ENCODE measurements at regions not wholly inside any gene's neighbourhood (a gene's known extent, or its start where the extent isn't known, plus 50 kb on each side); places are given as distances from the start of the nearest gene placed in this dataset.

GRCh38 chr5:114561415-114561814, 199.5 kb downstream of the KCNN2 start:
- RAD21 ChIA-PET (ENCODE audit: unreplicated experiment), result no interaction called here
- no TSS peak for BruUV-seq (replicated peaks)

More at GRCh38 chr5:114561415-114561814, 199.5 kb downstream of the KCNN2 start:
- Histone ChIP-seq H2AFZ (ENCODE audit: control insufficient read depth, low read depth, low read length) (no peak overlapping the region), H3K27ac (ENCODE audit: control insufficient read depth, insufficient read depth) (no peak overlapping the region), H3K79me2 (ENCODE audit: control insufficient read depth, insufficient read depth, low read length) (no peaks in the 10 kb centered on the region), H3K36me3 (ENCODE audit: control insufficient read depth in 2 of 2, insufficient read depth in 2 of 2, low read length in 1 of 2) (no peaks in the 10 kb centered on the region), H3K27me3 (replicated peaks in 1 of 2; ENCODE audit: control insufficient read depth in 2 of 2, insufficient read depth in 2 of 2, low read length in 1 of 2) (no peaks in the 10 kb centered on the region), H3K9ac (ENCODE audit: control insufficient read depth, insufficient read depth, low read length) (no peak overlapping the region), H3K4me1 (ENCODE audit: control insufficient read depth, insufficient read depth, low read length) (no peaks in the 10 kb centered on the region), H3K4me3 (no peak overlapping the region), H3K4me2 (ENCODE audit: control insufficient read depth, insufficient read depth) (no peak overlapping the region), H3K9me3 (replicated peaks; ENCODE audit: control insufficient read depth, insufficient read depth, low read length) (no peaks in the 10 kb centered on the region), H4K20me1 (ENCODE audit: control insufficient read depth, insufficient read depth) (no peaks in the 10 kb centered on the region)
- FAIRE-seq (no peak), DNase-seq (ENCODE audit: low read depth, low spot score) (no peak), ATAC-seq (no peak)
- ChIA-PET SMC1A (ENCODE audit: uncharacterized antibody, unreplicated experiment) (no interaction called here), POLR2A (no interaction called here), CTCF (no interaction called here)
- in situ Hi-C loops (cut with MboI), result no loop called here
- intact Hi-C loops (cut with micrococcal nuclease; ENCODE audit: unreplicated experiment), result no loop called here
- TF ChIP-seq MYC (IDR thresholded peaks at IDR 0.05; ENCODE audit: insufficient read depth, insufficient read length, insufficient replicate concordance, low read length, severe bottlenecking) (no peak), ATF2 (IDR thresholded peaks at IDR 0.05; ENCODE audit: low read length) (no peak), NFYA (IDR thresholded peaks at IDR 0.05; ENCODE audit: borderline replicate concordance, low read depth, low read length) (no peak), LARP7 (IDR thresholded peaks at IDR 0.05) (no peak), BHLHE40 (IDR thresholded peaks at IDR 0.05; ENCODE audit: borderline replicate concordance in 1 of 2, low read depth in 2 of 2, low read length in 1 of 2) (no peak), HCFC1 (IDR thresholded peaks at IDR 0.05; ENCODE audit: low read length) (no peak), REST (IDR thresholded peaks at IDR 0.05; ENCODE audit: low read depth, low read length) (no peak), NBN (IDR thresholded peaks at IDR 0.05) (no peak), EED (IDR thresholded peaks at IDR 0.05; ENCODE audit: low read depth) (no peak), NFIC (IDR thresholded peaks at IDR 0.05; ENCODE audit: low read depth, low read length) (no peak), SP1 (IDR thresholded peaks at IDR 0.05; ENCODE audit: low read depth, low read length) (no peak), ZBTB40 (IDR thresholded peaks at IDR 0.05; ENCODE audit: borderline replicate concordance) (no peak), TARDBP (IDR thresholded peaks at IDR 0.05; ENCODE audit: borderline replicate concordance) (no peak), BRCA1 (IDR thresholded peaks at IDR 0.05; ENCODE audit: low read depth, low read length) (no peak)
- WGBS (ENCODE audit: insufficient coverage, insufficient replicate concordance, low lambda C conversion rate, missing lambda C conversion rate), result 1% methylated on average over 4 of the region's 4 CpGs
